Renal cortex interstitium (tissue), 11 donors: ENCODE measurements at regions not wholly inside any gene's neighbourhood (a gene's known extent, or its start where the extent isn't known, plus 50 kb on each side); places are given as distances from the start of the nearest gene placed in this dataset.
A peak's percentile ranks its signal among the peaks of the same experiment; 100 is the strongest.
"Not testable (repeated sequence)": the region's sequence is repeated elsewhere in the genome, so short reads cannot be mapped to it uniquely, and the experiment has no call there.

Source experiments
- DNase-seq, 11 donors: peaks; one replicate each; pipeline ENCODE4 v3.0.0-alpha.2; 2013; ENCODE audit warnings: low read depth in 9 of 11, low spot score in 4 of 11; ENCODE audit errors: extremely low read depth in 1 of 11

- no peak for DNase-seq
Measured at GRCh38 chr12:74665690-74666089, 128.1 kb downstream of the ATXN7L3B start.

DNA sequence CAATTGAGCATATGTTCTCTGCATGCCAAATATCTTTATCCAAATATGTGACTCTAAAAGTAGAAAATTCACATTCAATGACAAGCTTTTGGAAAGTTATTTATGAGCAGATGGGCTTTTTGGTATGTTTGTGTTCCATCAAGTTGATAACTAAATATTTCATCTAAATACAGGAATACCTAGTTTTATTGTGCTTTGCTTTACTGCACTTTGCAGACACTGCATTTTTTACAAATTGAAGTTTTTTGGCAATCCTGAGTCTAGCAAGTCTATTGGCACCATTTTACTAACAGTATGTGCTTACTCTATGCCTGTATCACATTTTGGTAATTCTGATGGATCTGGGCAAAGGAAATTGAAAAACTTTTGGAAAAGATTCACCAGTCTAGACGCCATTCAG is 133.8 kb downstream of the ATXN7L3B start:
- no peak for DNase-seq

DNA sequence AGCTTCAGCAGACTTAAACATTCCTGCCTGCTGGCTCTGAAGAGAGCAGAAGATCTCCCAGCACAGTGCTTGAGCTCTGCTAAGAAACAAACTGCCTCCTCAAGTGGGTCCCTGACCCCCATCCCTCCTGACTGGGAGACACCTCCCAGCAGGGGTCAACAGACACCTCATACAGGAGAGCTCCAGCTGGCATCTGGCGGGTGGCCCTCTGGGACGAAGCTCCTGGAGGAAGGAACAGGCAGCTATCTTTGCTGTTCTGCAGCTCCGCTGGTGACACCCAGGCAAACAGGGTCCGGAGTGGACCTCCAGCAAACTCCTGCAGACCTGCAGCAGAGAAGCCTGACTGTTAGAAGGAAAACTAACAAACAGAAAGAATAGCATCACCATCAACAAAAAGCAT is 139.3 kb downstream of the ATXN7L3B start:
- DNase-seq = not testable (repeated sequence)

DNA sequence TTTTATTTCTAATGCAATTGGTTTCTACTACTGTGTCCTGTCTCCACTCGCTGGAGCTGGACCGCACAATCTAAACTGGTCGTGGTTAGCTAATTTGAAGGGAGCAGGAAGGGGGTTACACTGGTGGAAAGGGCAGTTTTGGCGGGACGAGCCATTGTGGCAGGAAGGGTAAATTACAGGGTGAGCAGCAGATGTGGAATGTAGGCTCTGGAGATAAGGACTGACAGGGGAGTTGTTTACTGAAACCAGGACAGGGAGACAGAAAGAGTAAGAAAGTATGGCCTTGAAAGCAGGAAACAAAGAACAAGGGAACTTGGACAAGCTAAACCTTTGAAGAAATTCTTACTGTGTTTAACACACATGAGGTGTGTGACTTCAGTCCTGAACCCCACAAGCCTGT is 147.8 kb downstream of the ATXN7L3B start:
- no peak for DNase-seq

DNA sequence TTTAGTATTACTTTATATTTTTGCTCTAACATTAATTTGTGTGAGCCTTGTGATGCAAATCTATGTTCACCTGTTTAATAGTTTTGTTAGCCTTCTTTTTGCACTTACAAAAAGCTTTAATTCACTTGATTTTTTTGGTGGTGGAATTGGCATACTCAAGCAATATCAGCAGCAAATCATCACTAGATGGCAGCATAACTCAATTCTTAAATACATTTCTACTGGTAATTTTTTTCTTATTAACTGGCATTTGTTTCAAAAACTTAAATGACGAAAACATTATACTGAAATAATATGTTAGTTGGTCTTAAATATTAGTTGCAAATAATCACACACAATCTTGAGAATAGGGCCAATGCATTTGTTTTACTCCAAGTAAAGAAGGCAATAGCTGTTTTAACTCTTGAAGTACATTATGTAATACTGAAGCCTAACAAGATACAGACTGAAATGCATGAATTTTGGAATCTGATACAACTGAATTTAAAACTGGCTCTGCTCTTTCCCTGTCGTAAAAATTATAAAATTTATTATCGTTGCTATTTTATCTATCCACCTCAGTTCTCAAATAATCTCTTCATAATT is 151.5 kb downstream of the ATXN7L3B start:
- DNase-seq = peak; percentile 6 to 47 (median 23)

DNA sequence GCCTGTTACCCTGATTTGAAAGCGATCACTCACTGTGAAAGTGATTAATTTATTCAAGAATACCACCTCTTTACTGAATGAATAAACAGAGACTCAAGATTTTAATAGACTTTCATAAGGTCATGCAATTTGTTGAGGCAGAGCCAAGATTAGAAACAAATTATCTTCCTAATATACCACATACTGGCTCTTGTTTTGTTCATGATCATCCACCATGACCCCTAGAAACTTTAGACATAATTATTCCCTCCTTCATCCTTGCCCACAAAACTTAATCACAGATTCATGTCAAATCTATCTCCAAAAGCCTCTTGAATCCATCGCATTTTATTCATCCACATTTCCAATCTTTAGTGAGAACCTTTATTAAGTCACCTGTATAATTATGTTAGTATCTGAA is 152.3 kb downstream of the ATXN7L3B start:
- no peak for DNase-seq

- no peak for DNase-seq
Measured at GRCh38 chr12:74719447-74719846, 181.8 kb downstream of the ATXN7L3B start.

DNA sequence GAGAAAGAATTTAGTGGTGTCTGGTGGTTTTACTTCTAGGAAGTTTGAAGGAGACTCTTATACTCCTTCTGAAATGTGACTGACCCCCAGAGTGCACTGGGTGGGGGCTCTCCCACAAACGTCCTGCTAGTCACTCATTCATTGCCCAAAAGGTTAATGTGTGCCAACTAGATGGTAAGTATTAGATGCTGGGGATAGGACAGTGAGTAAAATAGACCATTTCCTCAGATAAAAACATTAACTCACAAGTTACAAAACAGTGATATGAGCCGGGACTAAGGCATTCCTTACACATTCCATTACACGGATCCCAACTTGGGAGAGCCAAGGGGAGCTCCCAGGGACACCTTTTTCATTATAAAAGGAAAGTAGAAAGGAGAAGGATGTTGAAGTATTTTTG is 185.1 kb downstream of the ATXN7L3B start:
- peak in 1 of 11 donors; percentile 12 for DNase-seq

DNA sequence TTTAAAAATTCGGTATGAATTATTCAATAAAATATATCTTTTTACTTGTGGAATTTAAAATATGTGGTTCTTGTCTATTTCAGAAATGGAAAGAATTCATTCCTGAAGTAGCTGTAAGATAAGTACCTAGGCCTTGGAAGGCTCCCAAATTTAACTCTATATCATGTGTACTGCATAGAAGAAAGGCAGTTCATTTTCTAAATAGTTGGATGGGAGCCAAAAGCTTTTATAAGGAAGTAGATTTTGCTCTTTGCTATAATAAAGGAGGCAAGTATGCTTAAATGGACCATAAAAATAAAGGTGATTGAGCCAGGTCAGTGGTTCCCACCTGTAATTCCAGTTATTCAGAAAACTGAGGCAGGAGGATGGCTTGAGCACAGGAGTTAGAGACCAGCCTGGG is 187.5 kb downstream of the ATXN7L3B start:
- DNase-seq = no peak

- DNase-seq = no peak
Measured at GRCh38 chr12:74728006-74728405, 190.4 kb downstream of the ATXN7L3B start.

GRCh38 chr12:74732164-74732784 is 194.6 kb downstream of the ATXN7L3B start:
- DNase-seq = no peak

- DNase-seq = no peak
Measured at GRCh38 chr12:74732826-74733225, 195.2 kb downstream of the ATXN7L3B start.

DNA sequence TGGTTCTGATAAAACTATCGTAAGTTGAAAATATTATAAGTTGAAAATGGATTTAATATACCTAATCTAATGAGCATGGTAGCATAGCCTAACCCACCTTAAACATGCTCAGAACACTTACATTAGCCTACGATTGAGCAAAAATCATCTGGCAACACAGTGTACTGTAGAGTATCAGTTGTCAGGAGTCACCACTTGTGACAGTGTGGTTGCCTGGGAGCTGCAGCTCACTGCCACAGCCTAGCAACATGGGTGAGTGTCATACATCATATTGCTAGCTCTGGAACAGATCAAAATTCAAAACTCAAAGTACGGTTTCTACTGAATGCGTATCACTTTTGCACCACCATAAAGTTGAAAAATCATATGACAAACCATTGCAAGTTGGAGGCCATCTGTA is 203.5 kb downstream of the ATXN7L3B start:
- no peak for DNase-seq

DNA sequence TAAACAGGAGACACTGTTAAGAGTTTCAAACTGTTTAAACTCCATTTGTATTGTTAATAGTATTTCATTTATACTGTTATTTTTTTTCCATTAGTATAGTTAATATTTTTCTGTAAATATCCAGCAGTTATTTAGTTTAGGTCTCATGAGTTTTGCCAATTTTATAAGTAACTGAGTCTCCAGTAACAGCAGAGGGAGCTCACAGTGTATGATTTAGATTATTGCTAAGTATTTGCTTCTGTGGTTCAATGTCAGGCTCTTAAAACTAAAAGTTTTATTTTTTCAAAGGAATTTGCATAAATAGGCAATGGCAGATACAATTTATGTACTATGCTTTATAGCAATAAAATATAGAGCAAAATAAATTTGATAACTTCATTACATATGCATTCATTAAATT is 209.7 kb downstream of the ATXN7L3B start:
- peak in 3 of 11 donors; percentile 8 to 20 (median 9) for DNase-seq

DNA sequence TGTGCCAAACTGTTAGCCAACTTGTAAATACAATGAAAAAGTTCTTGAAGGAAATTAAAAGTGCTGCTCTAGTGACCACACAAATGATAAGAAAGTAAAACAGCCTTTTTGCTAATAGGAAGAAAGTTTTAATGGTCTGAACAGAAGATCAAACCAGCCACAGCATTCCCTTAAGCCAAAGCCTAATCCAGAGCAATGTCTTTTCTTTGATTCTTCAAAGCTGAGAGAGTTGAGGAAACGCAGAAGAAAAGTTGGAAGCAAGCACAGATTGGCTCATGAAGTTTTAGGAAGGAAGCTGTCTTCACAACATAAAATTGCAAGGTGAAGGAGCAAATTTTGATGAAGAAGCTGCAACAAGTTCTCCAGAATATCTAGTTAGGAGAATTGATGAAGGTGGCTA is 213.8 kb downstream of the ATXN7L3B start:
- DNase-seq = no peak

- DNase-seq = no peak
Measured at GRCh38 chr12:74752215-74752614, 214.6 kb downstream of the ATXN7L3B start.

DNA sequence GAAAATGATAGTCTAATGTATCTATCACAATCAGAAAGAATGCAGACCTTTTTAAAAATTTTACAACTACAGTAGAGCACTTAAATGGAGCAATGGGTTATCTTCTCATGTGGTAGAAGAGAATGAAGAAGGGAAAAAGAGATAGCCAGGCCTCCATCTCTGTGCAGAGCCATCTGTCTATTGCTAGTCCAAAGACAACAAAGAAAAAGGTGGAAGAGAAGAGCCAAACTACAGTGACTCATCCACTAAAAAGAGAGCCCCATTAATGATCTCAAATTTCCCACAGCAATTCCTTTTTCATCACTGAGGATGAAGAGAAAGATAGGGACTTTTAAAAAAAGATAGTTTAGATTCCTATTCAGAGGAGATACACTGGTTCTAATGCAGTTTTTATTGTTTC is 232.9 kb downstream of the ATXN7L3B start:
- no peak for DNase-seq

- DNase-seq = no peak
Measured at GRCh38 chr12:74775276-74775675, 237.6 kb downstream of the ATXN7L3B start.

GRCh38 chr12:74776378-74776777 is 238.7 kb downstream of the ATXN7L3B start:
- DNase-seq = no peak

- DNase-seq = no peak
Measured at GRCh38 chr12:74780182-74780849, 242.7 kb downstream of the ATXN7L3B start.

GRCh38 chr12:74780850-74781241 is 243.2 kb downstream of the ATXN7L3B start:
- not testable (repeated sequence) for DNase-seq
